ENCODE measurements at regions not wholly inside any gene's neighbourhood (a gene's known extent, or its start where the extent isn't known, plus 50 kb on each side); places are given as distances from the start of the nearest gene placed in this dataset.

- no peaks in the 10 kb centered on the region for H3K4me1 ChIP-seq (ENCODE audit: insufficient read depth)
- intact Hi-C loops (cut with DNase I): no loop called here
These were observed 113.2 kb downstream of the TSN start for GRCh38 chr2:121868652-121869051.

GRCh38 chr2:121869363-121869762 lies 113.9 kb downstream of the TSN start:
- no peak overlapping the region for H3K4me3 ChIP-seq
- TF ChIP-seq POLR2A (IDR thresholded peaks at IDR 0.05) (no peak), EP300 (IDR thresholded peaks at IDR 0.05) (no peak)
- TF ChIP-seq, protein P1, sequence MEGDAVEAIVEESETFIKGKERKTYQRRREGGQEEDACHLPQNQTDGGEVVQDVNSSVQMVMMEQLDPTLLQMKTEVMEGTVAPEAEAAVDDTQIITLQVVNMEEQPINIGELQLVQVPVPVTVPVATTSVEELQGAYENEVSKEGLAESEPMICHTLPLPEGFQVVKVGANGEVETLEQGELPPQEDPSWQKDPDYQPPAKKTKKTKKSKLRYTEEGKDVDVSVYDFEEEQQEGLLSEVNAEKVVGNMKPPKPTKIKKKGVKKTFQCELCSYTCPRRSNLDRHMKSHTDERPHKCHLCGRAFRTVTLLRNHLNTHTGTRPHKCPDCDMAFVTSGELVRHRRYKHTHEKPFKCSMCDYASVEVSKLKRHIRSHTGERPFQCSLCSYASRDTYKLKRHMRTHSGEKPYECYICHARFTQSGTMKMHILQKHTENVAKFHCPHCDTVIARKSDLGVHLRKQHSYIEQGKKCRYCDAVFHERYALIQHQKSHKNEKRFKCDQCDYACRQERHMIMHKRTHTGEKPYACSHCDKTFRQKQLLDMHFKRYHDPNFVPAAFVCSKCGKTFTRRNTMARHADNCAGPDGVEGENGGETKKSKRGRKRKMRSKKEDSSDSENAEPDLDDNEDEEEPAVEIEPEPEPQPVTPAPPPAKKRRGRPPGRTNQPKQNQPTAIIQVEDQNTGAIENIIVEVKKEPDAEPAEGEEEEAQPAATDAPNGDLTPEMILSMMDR (IDR thresholded peaks at IDR 0.05): no peak
- H3K27me3 ChIP-seq: no peaks in the 10 kb centered on the region
- no peak for DNase-seq
- no peaks in the 10 kb centered on the region for H3K9me3 ChIP-seq
- 70 to 80% (median 70%) methylated on average over 7 of the region's 7 CpGs for WGBS, 3 donors
- H3K36me3 ChIP-seq: no peaks in the 10 kb centered on the region
- no peaks in the 10 kb centered on the region for H3K4me1 ChIP-seq (ENCODE audit: insufficient read depth)
- intact Hi-C loops (cut with DNase I): no loop called here
- no peak overlapping the region for H3K27ac ChIP-seq

More at GRCh38 chr2:121868652-121869051, 113.2 kb downstream of the TSN start:
- Histone ChIP-seq H3K27me3 (no peaks in the 10 kb centered on the region), H3K4me3 (no peak overlapping the region), H3K9me3 (no peaks in the 10 kb centered on the region), H3K36me3 (no peaks in the 10 kb centered on the region), H3K27ac (no peak overlapping the region)
- no peak for TF ChIP-seq EP300 (IDR thresholded peaks at IDR 0.05)
- TF ChIP-seq, protein P1 (IDR thresholded peaks at IDR 0.05): no peak
- no peak for TF ChIP-seq POLR2A (IDR thresholded peaks at IDR 0.05)
- no peak for DNase-seq
- WGBS, 3 donors: 46 to 62% (median 54%) methylated on average over 1 of the region's 1 CpG

GRCh38 chr2:121869873-121870272 lies 114.4 kb downstream of the TSN start:
- TF ChIP-seq POLR2A (IDR thresholded peaks at IDR 0.05) (no peak), EP300 (IDR thresholded peaks at IDR 0.05) (no peak)
- TF ChIP-seq, protein P1 (IDR thresholded peaks at IDR 0.05): no peak
- 80 to 89% (median 84%) methylated on average over 5 of the region's 5 CpGs for WGBS, 3 donors
- intact Hi-C loops (cut with DNase I): no loop called here
- DNase-seq: no peak
- Histone ChIP-seq H3K36me3 (no peaks in the 10 kb centered on the region), H3K4me1 (ENCODE audit: insufficient read depth) (no peaks in the 10 kb centered on the region), H3K27ac (no peak overlapping the region), H3K27me3 (no peaks in the 10 kb centered on the region), H3K4me3 (no peak overlapping the region), H3K9me3 (no peaks in the 10 kb centered on the region)

- no peak overlapping the region for H3K27ac ChIP-seq
These were observed 117.2 kb downstream of the TSN start for GRCh38 chr2:121872651-121873050.

More at GRCh38 chr2:121872651-121873050, 117.2 kb downstream of the TSN start:
- intact Hi-C loops (cut with DNase I): no loop called here
- Histone ChIP-seq H3K9me3 (no peaks in the 10 kb centered on the region), H3K36me3 (no peaks in the 10 kb centered on the region), H3K4me1 (ENCODE audit: insufficient read depth) (no peaks in the 10 kb centered on the region), H3K4me3 (no peak overlapping the region), H3K27me3 (no peaks in the 10 kb centered on the region)
- TF ChIP-seq POLR2A (IDR thresholded peaks at IDR 0.05): no peak
- TF ChIP-seq, protein P1 (IDR thresholded peaks at IDR 0.05): no peak
- no peak for TF ChIP-seq EP300 (IDR thresholded peaks at IDR 0.05)
- no peak for DNase-seq
- WGBS, 3 donors: 11 to 28% (median 17%) methylated on average over 2 of the region's 2 CpGs

All from ovary (tissue), 7 donors.